ENCODE measurements at regions not wholly inside any gene's neighbourhood (a gene's known extent, or its start where the extent isn't known, plus 50 kb on each side); places are given as distances from the start of the nearest gene placed in this dataset.

- TF ChIP-seq CTCF (IDR thresholded peaks at IDR 0.05) (no peak), EZH2 (IDR thresholded peaks at IDR 0.05; ENCODE audit: borderline replicate concordance, insufficient read depth, low read depth, low read length, poor library complexity, severe bottlenecking) (no peak)
Measured at GRCh38 chr6:223136-223535, 69.2 kb upstream of the DUSP22 start.

Data from B cell (primary cell).